Thoracic aorta (tissue), 2 donors: ENCODE measurements at regions not wholly inside any gene's neighbourhood (a gene's known extent, or its start where the extent isn't known, plus 50 kb on each side); places are given as distances from the start of the nearest gene placed in this dataset.

Source experiments
- ATAC-seq: fragments of 150-250 bp; one replicate; pipeline ENCODE4 v1.8.0; 2017; ENCODE audit warnings: low read depth; ENCODE audit not compliant: insufficient number of reproducible peaks, low FRiP score
- DNase-seq: peaks from one replicate; pipeline ENCODE4 v3.0.0-alpha.2; 2020; ENCODE audit warnings: low spot score
- H3K27ac ChIP-seq, 2 donors: fragments of 200-600 bp; sonication (generic); 1 replicate in 1 of 2; 2 replicates in 1 of 2; pipeline ENCODE4 v1.5.1; 2016; ENCODE audit warnings: mild to moderate bottlenecking in 2 of 2, moderate library complexity in 2 of 2
- H3K27me3 ChIP-seq: fragments of 200-600 bp; sonication (generic); replicated peaks from 2 replicates; pipeline ENCODE4 v1.6.0; 2016; ENCODE audit warnings: mild to moderate bottlenecking; ENCODE audit not compliant: insufficient read depth
- H3K36me3 ChIP-seq: fragments of 200-600 bp; sonication (generic); one replicate; pipeline ENCODE4 v1.5.1; 2016
- H3K4me1 ChIP-seq, 2 donors: fragments of 200-600 bp; sonication (generic); 1 replicate in 1 of 2; 2 replicates in 1 of 2; pipeline versions ENCODE4 v1.5.1 to v1.6.0; 2016; ENCODE audit warnings: low read depth in 2 of 2, mild to moderate bottlenecking in 1 of 2; ENCODE audit not compliant: control insufficient read depth in 1 of 2
- H3K4me3 ChIP-seq: fragments of 200-600 bp; sonication (generic); 2 replicates; pipeline ENCODE4 v1.5.1; 2016; ENCODE audit warnings: mild to moderate bottlenecking
- H3K9me3 ChIP-seq: fragments of 200-600 bp; sonication (generic); 2 replicates; pipeline ENCODE4 v1.5.1; 2016
- TF ChIP-seq, protein P1 (sequence below): fragments of 200-600 bp; sonication (generic); IDR thresholded peaks from one replicate; pipeline ENCODE4 v1.5.1; 2019; ENCODE audit warnings: antibody characterized with exemption

DNA sequence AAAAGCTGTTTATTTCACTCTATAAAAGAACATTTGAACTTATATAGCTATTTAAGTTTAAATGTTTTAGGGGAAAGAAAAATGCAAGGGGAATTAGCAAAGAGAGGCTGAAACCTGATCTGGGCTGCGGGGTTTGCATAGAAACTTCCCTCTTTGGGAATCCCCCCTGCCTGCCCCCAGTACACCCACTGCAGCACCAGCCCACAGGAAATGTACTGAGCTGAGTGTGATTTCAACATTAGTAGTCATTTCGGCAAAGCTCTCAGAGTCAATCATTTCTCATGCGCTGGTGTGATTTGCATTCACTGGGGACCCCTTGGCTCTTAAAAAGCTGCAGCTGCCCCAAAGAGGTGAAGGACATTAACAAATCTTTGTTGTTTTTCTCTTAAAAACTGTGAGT is 859.4 kb downstream of the MAFB start:
- Histone ChIP-seq H3K27ac (no peak overlapping the region), H3K36me3 (no peaks in the 10 kb centered on the region), H3K4me3 (no peak overlapping the region), H3K9me3 (no peaks in the 10 kb centered on the region), H3K27me3 (no peaks in the 10 kb centered on the region), H3K4me1 (peaks cover 3% of the 10 kb centered on the region in 2 donors)
- TF ChIP-seq, protein P1, sequence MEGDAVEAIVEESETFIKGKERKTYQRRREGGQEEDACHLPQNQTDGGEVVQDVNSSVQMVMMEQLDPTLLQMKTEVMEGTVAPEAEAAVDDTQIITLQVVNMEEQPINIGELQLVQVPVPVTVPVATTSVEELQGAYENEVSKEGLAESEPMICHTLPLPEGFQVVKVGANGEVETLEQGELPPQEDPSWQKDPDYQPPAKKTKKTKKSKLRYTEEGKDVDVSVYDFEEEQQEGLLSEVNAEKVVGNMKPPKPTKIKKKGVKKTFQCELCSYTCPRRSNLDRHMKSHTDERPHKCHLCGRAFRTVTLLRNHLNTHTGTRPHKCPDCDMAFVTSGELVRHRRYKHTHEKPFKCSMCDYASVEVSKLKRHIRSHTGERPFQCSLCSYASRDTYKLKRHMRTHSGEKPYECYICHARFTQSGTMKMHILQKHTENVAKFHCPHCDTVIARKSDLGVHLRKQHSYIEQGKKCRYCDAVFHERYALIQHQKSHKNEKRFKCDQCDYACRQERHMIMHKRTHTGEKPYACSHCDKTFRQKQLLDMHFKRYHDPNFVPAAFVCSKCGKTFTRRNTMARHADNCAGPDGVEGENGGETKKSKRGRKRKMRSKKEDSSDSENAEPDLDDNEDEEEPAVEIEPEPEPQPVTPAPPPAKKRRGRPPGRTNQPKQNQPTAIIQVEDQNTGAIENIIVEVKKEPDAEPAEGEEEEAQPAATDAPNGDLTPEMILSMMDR: no peak
- ATAC-seq (no peak), DNase-seq (no peak)

GRCh38 chr20:39829256-39829655 is 859.8 kb downstream of the MAFB start:
- Histone ChIP-seq H3K9me3 (no peaks in the 10 kb centered on the region), H3K4me3 (no peak overlapping the region), H3K27ac (no peak overlapping the region), H3K27me3 (no peaks in the 10 kb centered on the region), H3K4me1 (peaks cover 0 to 3% of the 10 kb centered on the region in 2 donors), H3K36me3 (no peaks in the 10 kb centered on the region)
- no peak for DNase-seq
- TF ChIP-seq, protein P1: no peak
- ATAC-seq: no peak

- H3K27ac ChIP-seq: no peak overlapping the region
- no peak overlapping the region for H3K4me3 ChIP-seq
- ATAC-seq: no peak
- TF ChIP-seq, protein P1: no peak
- H3K4me1 ChIP-seq: peaks cover 3 to 8% of the 10 kb centered on the region in 2 donors
- no peaks in the 10 kb centered on the region for H3K36me3 ChIP-seq
- H3K27me3 ChIP-seq: no peaks in the 10 kb centered on the region
- H3K9me3 ChIP-seq: no peaks in the 10 kb centered on the region
- no peak for DNase-seq
Measured at GRCh38 chr20:39825950-39826349, 863.1 kb downstream of the MAFB start.

DNA sequence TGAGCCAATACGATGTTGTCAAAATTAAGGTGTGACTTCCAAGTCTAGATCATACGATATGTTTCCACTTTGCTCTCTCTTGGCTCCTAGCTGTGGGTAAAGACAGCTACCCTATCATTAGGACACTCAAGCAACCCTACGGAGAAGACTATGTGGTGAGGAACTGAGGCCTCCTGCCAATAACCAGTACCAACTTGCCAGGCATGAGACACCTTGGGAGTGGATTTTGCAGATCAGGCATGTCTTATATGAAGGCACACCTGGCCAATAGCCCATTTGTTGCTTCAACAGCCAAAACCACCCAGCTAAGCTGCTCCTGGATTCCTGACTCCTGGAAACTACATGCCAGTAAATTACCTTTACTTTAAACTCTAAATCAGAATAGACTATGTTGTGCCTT is 863.4 kb downstream of the DHX35 start:
- DNase-seq: no peak
- Histone ChIP-seq H3K27me3 (no peaks in the 10 kb centered on the region), H3K27ac (no peak overlapping the region), H3K4me1 (peaks cover 3 to 8% of the 10 kb centered on the region in 2 donors), H3K36me3 (no peaks in the 10 kb centered on the region), H3K4me3 (no peak overlapping the region), H3K9me3 (no peaks in the 10 kb centered on the region)
- no peak for ATAC-seq
- TF ChIP-seq, protein P1: no peak

- DNase-seq (no peak), ATAC-seq (no peak)
- peaks cover 0 to 8% of the 10 kb centered on the region in 2 donors for H3K4me1 ChIP-seq
- no peaks in the 10 kb centered on the region for H3K9me3 ChIP-seq
- no peak overlapping the region for H3K27ac ChIP-seq
- no peak overlapping the region for H3K4me3 ChIP-seq
- no peaks in the 10 kb centered on the region for H3K27me3 ChIP-seq
- TF ChIP-seq, protein P1: no peak
- H3K36me3 ChIP-seq: no peaks in the 10 kb centered on the region
Measured at GRCh38 chr20:39823224-39823623, 861.1 kb downstream of the DHX35 start.
